Liver (tissue), 8 donors: ENCODE measurements at regions not wholly inside any gene's neighbourhood (a gene's known extent, or its start where the extent isn't known, plus 50 kb on each side); places are given as distances from the start of the nearest gene placed in this dataset.

Source experiments
- DNase-seq: peaks from one replicate; pipeline ENCODE4 v3.0.0-alpha.2; 2017; ENCODE audit warnings: low spot score
- H3K27ac ChIP-seq, 2 donors: one replicate each; pipeline ENCODE4 v1.7.0; 2013; ENCODE audit warnings: inconsistent platforms in 2 of 2, low read length in 2 of 2, control low read depth in 1 of 2, low read depth in 1 of 2, mild to moderate bottlenecking in 1 of 2
- H3K27me3 ChIP-seq, 4 donors: one replicate each; pipeline versions ENCODE4 v1.6.1 to v1.7.0; 2013; ENCODE audit warnings: low read length in 3 of 4, inconsistent platforms in 1 of 4, mild to moderate bottlenecking in 1 of 4, moderate library complexity in 1 of 4; ENCODE audit not compliant: control insufficient read depth in 4 of 4, insufficient read depth in 4 of 4
- H3K36me3 ChIP-seq, 4 donors: one replicate each; pipeline versions ENCODE4 v1.6.1 to v1.7.0; 2013; ENCODE audit warnings: low read length in 3 of 4, mild to moderate bottlenecking in 3 of 4, low read depth in 1 of 4, moderate library complexity in 1 of 4; ENCODE audit not compliant: control insufficient read depth in 4 of 4, insufficient read depth in 3 of 4
- H3K4me1 ChIP-seq, 4 donors: one replicate each; pipeline versions ENCODE4 v1.6.1 to v1.7.0; 2013; ENCODE audit warnings: low read length in 3 of 4, mild to moderate bottlenecking in 3 of 4, moderate library complexity in 1 of 4; ENCODE audit not compliant: control insufficient read depth in 4 of 4, insufficient read depth in 4 of 4
- H3K4me3 ChIP-seq, 3 donors: one replicate each; pipeline versions ENCODE4 v1.6.1 to v1.7.0; 2013; ENCODE audit warnings: low read length in 3 of 3, control low read depth in 1 of 3, low read depth in 1 of 3, mild to moderate bottlenecking in 1 of 3
- H3K9ac ChIP-seq, 2 donors: one replicate each; pipeline ENCODE4 v1.7.0; 2013; ENCODE audit warnings: low read length in 2 of 2, mild to moderate bottlenecking in 2 of 2, moderate library complexity in 2 of 2, control low read depth in 1 of 2, low read depth in 1 of 2
- H3K9me3 ChIP-seq, 4 donors: one replicate each; pipeline versions ENCODE4 v1.6.1 to v1.7.0; 2013; ENCODE audit warnings: low read length in 3 of 4; ENCODE audit not compliant: control insufficient read depth in 4 of 4
- ATF3 ChIP-seq: IDR thresholded peaks from 2 replicates; pipeline ENCODE4 v1.6.1; 2016; ENCODE audit warnings: antibody characterized with exemption
- CTCF ChIP-seq: fragments of 150-350 bp; IDR thresholded peaks from 2 replicates; pipeline ENCODE4 v1.5.1; 2017; ENCODE audit warnings: improper control_type of control experiment, low read depth, low read length; ENCODE audit not compliant: missing input control
- EGR1 ChIP-seq, 2 donors: IDR thresholded peaks; 2 replicates each; pipeline ENCODE4 v1.6.1; 2016 to 2018; ENCODE audit warnings: antibody characterized with exemption in 2 of 2, low read depth in 2 of 2
- FOXA1 ChIP-seq: IDR thresholded peaks from 2 replicates; pipeline ENCODE4 v1.6.1; 2016; ENCODE audit warnings: antibody characterized with exemption
- GABPA ChIP-seq, 2 donors: IDR thresholded peaks in 1 of 2; conservative IDR thresholded peaks in 1 of 2; 2 replicates each; pipeline ENCODE4 v1.6.1; 2016; ENCODE audit warnings: antibody characterized with exemption in 2 of 2, mild to moderate bottlenecking in 1 of 2, moderate library complexity in 1 of 2
- HNF4A ChIP-seq, 2 donors: conservative IDR thresholded peaks; 2 replicates each; pipeline ENCODE4 v1.6.1; 2016; ENCODE audit warnings: antibody characterized with exemption in 2 of 2, mild to moderate bottlenecking in 2 of 2
- HNF4G ChIP-seq: IDR thresholded peaks from 2 replicates; pipeline ENCODE4 v1.6.1; 2016; ENCODE audit warnings: antibody characterized with exemption
- MAX ChIP-seq: IDR thresholded peaks from 2 replicates; pipeline ENCODE4 v1.6.1; 2016; ENCODE audit warnings: antibody characterized with exemption
- NR2F2 ChIP-seq: IDR thresholded peaks from 2 replicates; pipeline ENCODE4 v1.6.1; 2016; ENCODE audit warnings: antibody characterized with exemption
- RAD21 ChIP-seq, 2 donors: IDR thresholded peaks; 2 replicates each; pipeline ENCODE4 v1.6.1; 2016; ENCODE audit warnings: antibody characterized with exemption in 2 of 2, mild to moderate bottlenecking in 2 of 2
- REST ChIP-seq: IDR thresholded peaks from 2 replicates; pipeline ENCODE4 v1.6.1; 2016; ENCODE audit warnings: antibody characterized with exemption, mild to moderate bottlenecking
- RXRA ChIP-seq, 2 donors: IDR thresholded peaks; 2 replicates each; pipeline ENCODE4 v1.6.1; 2017 to 2018; ENCODE audit warnings: antibody characterized with exemption in 2 of 2, mild to moderate bottlenecking in 1 of 2
- SP1 ChIP-seq: IDR thresholded peaks from 2 replicates; pipeline ENCODE4 v1.6.1; 2018; ENCODE audit warnings: antibody characterized with exemption, mild to moderate bottlenecking
- TAF1 ChIP-seq: conservative IDR thresholded peaks from 2 replicates; pipeline ENCODE4 v1.6.1; 2016; ENCODE audit warnings: antibody characterized with exemption, mild to moderate bottlenecking
- YY1 ChIP-seq: IDR thresholded peaks from 2 replicates; pipeline ENCODE4 v1.6.1; 2016; ENCODE audit warnings: antibody characterized with exemption, mild to moderate bottlenecking
- ZBTB33 ChIP-seq: IDR thresholded peaks from 2 replicates; pipeline ENCODE4 v1.6.1; 2016; ENCODE audit warnings: antibody characterized with exemption
- WGBS: extraction: QIAGEN DNeasy Blood & Tissue Kit; methylation state at CpG from one replicate; pipeline ENCODE4 v1.1.7; 2013; 5-methylcytosine and 5-hydroxymethylcytosine counted together
- donor health status: healthy.
- donor health status: healthy.
- donor health status: healthy.
- donor health status: healthy.
- donor health status: healthy.

GRCh38 chrX:69216911-69217310 is 51.7 kb upstream of the PJA1 start:
- DNase-seq, result no peak
- WGBS, result 91% methylated on average over 5 of the region's 5 CpGs
- H3K27me3 ChIP-seq, result no peaks in the 10 kb centered on the region
- H3K9me3 ChIP-seq, result no peaks in the 10 kb centered on the region
- H3K27ac ChIP-seq, result no peak overlapping the region
- H3K4me3 ChIP-seq, result no peak overlapping the region
- no peak overlapping the region for H3K9ac ChIP-seq
- TF ChIP-seq HNF4G, result no peak
- TF ChIP-seq RAD21 (IDR thresholded peaks at IDR 0.05), result no peak
- TF ChIP-seq ATF3, result no peak
- no peak for TF ChIP-seq HNF4A (conservative IDR thresholded peaks at IDR 0.05)
- TF ChIP-seq FOXA1, result no peak
- no peak for TF ChIP-seq EGR1 (IDR thresholded peaks at IDR 0.05; ENCODE audit: low read depth in 2 of 2)
- no peak for TF ChIP-seq CTCF
- no peak for TF ChIP-seq RXRA (IDR thresholded peaks at IDR 0.05)
- TF ChIP-seq NR2F2, result no peak
- TF ChIP-seq MAX, result no peak
- no peak for TF ChIP-seq REST
- TF ChIP-seq TAF1, result no peak
- TF ChIP-seq GABPA (IDR thresholded peaks at IDR 0.05 in 1 of 2, conservative IDR thresholded peaks at IDR 0.05 in 1 of 2), result no peak
- no peak for TF ChIP-seq ZBTB33
- no peak for TF ChIP-seq YY1
- no peak for TF ChIP-seq SP1
- no peaks in the 10 kb centered on the region for H3K4me1 ChIP-seq
- no peaks in the 10 kb centered on the region for H3K36me3 ChIP-seq

GRCh38 chrX:69216446-69216845 is 51.2 kb upstream of the PJA1 start:
- no peak overlapping the region for H3K9ac ChIP-seq
- no peaks in the 10 kb centered on the region for H3K9me3 ChIP-seq
- H3K4me1 ChIP-seq, result no peaks in the 10 kb centered on the region
- no peaks in the 10 kb centered on the region for H3K36me3 ChIP-seq
- H3K27me3 ChIP-seq, result no peaks in the 10 kb centered on the region
- TF ChIP-seq CTCF (no peak), REST (no peak), ZBTB33 (no peak), HNF4G (no peak)
- 10% methylated on average over 1 of the region's 1 CpG for WGBS
- DNase-seq, result no peak
- H3K27ac ChIP-seq, result no peak overlapping the region
- no peak overlapping the region for H3K4me3 ChIP-seq
